AG04450 (cell line): ENCODE measurements at regions not wholly inside any gene's neighbourhood (a gene's known extent, or its start where the extent isn't known, plus 50 kb on each side); places are given as distances from the start of the nearest gene placed in this dataset.

Experiments
- CTCF ChIA-PET: fragments of 300-600, 350-600 bp; formaldehyde crosslinking; extraction: SDS; loops from one replicate; lab custom pipeline; 2022; ENCODE audit warnings: antibody characterized with exemption, inconsistent platforms; lab: Charles Lee
- POLR2A ChIA-PET: fragments of 350-600 bp; formaldehyde crosslinking; extraction: SDS; loops from one replicate; lab custom pipeline; 2021; ENCODE audit warnings: antibody characterized with exemption, inconsistent platforms; lab: Yijun Ruan, JAX
- DNase-seq: peaks from one replicate; pipeline ENCODE4 v3.0.0-alpha.2; 2011; ENCODE audit warnings: low read depth, low spot score
- H3K27ac ChIP-seq: one replicate; pipeline ENCODE4 v1.5.1; 2012; ENCODE audit warnings: low read depth, low read length, control low read depth
- H3K27me3 ChIP-seq: one replicate; pipeline ENCODE4 v1.6.0; 2012; ENCODE audit warnings: low read length; ENCODE audit not compliant: control insufficient read depth, insufficient read depth
- H3K4me3 ChIP-seq: 2 replicates; pipeline ENCODE4 v1.5.1; 2011; ENCODE audit warnings: mild to moderate bottlenecking, low read depth, low read length, control low read depth
- H3K9me3 ChIP-seq: 2 replicates; pipeline ENCODE4 v1.5.1; 2012; ENCODE audit warnings: low read length; ENCODE audit not compliant: control insufficient read depth, insufficient read depth
- TF ChIP-seq, protein P1 (sequence below): IDR thresholded peaks from 2 replicates; pipeline ENCODE4 v1.5.1; 2011; ENCODE audit warnings: low read depth, low read length, control low read depth, inconsistent platforms

DNA sequence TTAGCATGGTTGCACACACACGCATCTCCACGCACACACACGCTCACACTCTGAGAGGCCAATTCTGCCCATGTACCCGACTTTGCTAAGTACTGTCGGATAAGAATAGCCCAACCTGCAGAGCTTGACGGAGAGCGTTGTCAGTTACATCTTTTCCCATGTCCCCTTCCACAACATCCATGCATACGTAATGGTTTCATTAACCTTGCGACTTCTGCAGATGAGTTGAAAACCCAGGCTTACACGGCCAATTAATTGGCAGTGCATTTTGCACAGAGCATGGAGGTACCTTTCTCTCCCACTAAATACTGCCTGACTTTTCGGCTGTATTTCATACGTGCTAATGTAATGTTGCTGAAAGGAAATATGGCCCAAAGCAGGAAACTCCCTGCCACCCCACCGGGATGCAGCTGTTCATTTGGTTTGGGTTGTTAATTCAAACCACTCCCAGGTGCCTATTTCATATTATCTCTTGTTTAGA is 291.2 kb upstream of the HABP2 start:
- ChIA-PET CTCF (interaction anchor here (1.8 kb wide), 1 partner anchor 790 kb away, joined by 3 read pairs; no protein-coding TSS in a partner anchor), POLR2A (no interaction called here)
- no peak overlapping the region for H3K4me3 ChIP-seq
- no peak for DNase-seq
- peaks cover 6% of the 10 kb centered on the region for H3K27me3 ChIP-seq
- TF ChIP-seq, protein P1, sequence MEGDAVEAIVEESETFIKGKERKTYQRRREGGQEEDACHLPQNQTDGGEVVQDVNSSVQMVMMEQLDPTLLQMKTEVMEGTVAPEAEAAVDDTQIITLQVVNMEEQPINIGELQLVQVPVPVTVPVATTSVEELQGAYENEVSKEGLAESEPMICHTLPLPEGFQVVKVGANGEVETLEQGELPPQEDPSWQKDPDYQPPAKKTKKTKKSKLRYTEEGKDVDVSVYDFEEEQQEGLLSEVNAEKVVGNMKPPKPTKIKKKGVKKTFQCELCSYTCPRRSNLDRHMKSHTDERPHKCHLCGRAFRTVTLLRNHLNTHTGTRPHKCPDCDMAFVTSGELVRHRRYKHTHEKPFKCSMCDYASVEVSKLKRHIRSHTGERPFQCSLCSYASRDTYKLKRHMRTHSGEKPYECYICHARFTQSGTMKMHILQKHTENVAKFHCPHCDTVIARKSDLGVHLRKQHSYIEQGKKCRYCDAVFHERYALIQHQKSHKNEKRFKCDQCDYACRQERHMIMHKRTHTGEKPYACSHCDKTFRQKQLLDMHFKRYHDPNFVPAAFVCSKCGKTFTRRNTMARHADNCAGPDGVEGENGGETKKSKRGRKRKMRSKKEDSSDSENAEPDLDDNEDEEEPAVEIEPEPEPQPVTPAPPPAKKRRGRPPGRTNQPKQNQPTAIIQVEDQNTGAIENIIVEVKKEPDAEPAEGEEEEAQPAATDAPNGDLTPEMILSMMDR, result no peak
- H3K27ac ChIP-seq, result no peak overlapping the region
- no peaks in the 10 kb centered on the region for H3K9me3 ChIP-seq

DNA sequence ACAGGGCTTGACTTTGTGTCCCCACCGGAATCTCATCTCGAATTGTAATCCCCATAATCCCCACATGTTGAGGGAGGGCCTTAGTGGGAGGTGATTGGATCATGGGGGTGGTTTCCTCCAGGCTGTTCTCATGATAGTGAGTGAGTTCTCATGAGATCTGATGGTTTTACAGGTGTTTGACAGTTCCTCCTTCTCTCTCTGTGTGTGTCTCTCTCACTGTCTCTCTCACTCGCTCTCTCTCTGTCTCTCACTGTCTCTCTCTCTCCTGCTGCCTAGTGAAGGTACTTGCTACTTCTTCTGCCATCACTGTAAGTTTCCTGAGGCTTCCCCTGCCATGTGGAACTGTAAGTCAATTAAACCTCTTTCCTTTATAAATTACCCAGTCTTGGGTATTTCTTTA is 289.8 kb upstream of the HABP2 start:
- TF ChIP-seq, protein P1, result no peak
- H3K27ac ChIP-seq, result no peak overlapping the region
- POLR2A ChIA-PET, result no interaction called here

DNA sequence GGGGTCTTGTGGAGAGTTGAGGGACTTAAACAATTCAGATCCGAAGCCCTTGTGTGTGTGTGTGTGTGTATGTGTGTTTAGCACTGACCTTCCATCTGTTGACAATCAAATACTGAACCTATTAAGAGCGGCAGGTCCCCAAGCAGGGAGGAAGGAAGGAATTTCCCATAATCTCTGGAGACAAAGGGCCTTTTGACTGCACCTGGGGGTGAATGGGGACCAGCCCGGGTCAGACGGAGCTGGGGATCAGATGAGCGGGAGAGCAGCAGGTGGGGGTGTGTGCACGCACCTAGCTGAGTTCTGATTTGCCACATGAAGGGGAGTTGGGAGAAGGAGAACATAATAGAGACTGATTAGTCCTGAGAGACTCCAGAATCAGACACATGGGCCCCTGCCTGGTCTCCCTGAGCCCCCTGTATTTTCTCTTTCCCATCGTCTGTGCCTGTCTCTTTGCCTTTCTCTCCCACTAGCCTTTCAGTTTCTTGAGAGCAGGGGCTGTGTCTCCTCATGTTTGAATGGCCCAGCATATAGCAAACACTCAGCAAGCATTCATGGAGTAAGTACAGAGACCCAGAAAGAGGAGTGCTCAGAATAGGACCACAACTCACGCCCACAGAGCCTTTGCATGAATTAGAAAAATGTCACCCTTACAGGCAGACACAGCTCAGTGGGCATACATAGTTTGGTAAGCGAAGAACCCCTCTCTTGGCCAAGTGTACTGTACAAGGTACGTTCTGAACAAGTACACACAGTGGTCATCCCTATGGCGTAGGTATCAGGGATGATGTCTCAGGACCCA is 288.3 kb upstream of the HABP2 start:
- TF ChIP-seq, protein P1, result no peak
- ChIA-PET CTCF (no interaction called here), POLR2A (no interaction called here)
- DNase-seq, result no peak
- Histone ChIP-seq H3K9me3 (no peaks in the 10 kb centered on the region), H3K4me3 (no peak overlapping the region), H3K27ac (no peak overlapping the region), H3K27me3 (peaks cover 4% of the 10 kb centered on the region)

More for the DNA sequence above, 289.8 kb upstream of the HABP2 start:
- no peak for DNase-seq
- CTCF ChIA-PET, result no interaction called here
- Histone ChIP-seq H3K27me3 (peaks cover 4% of the 10 kb centered on the region), H3K4me3 (no peak overlapping the region), H3K9me3 (no peaks in the 10 kb centered on the region)

DNA sequence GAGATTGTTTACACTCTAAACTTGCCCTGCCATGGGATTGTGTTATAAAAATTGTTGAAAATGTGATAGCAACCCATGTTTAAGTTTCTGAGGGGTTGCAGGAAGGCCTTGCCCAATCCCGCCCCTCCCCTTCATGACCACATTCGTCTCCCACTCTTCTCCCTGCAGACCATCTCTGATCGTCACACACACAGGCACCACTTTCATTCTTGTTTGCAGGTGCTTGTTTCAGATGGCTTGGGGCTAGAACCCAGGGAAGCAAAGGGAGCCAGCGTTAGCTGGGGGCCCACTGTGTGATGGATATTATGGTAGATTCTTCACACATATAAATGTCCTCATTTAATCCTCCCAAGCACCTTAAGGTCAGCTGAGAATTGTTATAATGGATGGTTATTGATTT is 286.7 kb upstream of the HABP2 start:
- DNase-seq, result no peak
- Histone ChIP-seq H3K27ac (no peak overlapping the region), H3K9me3 (no peaks in the 10 kb centered on the region), H3K27me3 (no peaks in the 10 kb centered on the region), H3K4me3 (no peak overlapping the region)
- ChIA-PET POLR2A (no interaction called here), CTCF (no interaction called here)
- TF ChIP-seq, protein P1, result no peak
